ENCODE measurements at regions not wholly inside any gene's neighbourhood (a gene's known extent, or its start where the extent isn't known, plus 50 kb on each side); places are given as distances from the start of the nearest gene placed in this dataset.

DNA sequence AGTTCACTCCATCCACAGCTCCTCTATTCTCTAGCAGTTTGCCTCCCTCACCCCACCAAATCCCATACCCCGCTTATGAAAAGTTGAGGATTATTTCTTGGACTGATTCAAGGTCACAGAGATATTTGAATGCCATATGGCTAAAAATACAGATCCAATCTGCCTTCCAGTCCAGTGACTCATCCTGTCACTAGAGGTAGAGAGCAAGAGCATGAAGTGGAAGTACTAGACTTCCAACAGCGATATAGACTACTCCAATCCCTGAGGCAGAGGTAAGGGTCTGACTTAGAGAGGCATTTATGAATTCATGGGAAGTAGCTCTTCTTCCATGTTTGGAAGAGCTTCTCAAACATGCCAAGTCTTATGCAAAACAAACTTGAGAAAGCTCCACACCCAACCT, 72.4 kb upstream of the CCL21 start:
- TF ChIP-seq, protein P1, sequence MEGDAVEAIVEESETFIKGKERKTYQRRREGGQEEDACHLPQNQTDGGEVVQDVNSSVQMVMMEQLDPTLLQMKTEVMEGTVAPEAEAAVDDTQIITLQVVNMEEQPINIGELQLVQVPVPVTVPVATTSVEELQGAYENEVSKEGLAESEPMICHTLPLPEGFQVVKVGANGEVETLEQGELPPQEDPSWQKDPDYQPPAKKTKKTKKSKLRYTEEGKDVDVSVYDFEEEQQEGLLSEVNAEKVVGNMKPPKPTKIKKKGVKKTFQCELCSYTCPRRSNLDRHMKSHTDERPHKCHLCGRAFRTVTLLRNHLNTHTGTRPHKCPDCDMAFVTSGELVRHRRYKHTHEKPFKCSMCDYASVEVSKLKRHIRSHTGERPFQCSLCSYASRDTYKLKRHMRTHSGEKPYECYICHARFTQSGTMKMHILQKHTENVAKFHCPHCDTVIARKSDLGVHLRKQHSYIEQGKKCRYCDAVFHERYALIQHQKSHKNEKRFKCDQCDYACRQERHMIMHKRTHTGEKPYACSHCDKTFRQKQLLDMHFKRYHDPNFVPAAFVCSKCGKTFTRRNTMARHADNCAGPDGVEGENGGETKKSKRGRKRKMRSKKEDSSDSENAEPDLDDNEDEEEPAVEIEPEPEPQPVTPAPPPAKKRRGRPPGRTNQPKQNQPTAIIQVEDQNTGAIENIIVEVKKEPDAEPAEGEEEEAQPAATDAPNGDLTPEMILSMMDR (IDR thresholded peaks at IDR 0.05; ENCODE audit: low read length), result no peak
- no peak for TF ChIP-seq EZH2 (IDR thresholded peaks at IDR 0.05; ENCODE audit: borderline replicate concordance, low read length)
